Gastroesophageal sphincter (tissue), 4 donors: ENCODE measurements at regions not wholly inside any gene's neighbourhood (a gene's known extent, or its start where the extent isn't known, plus 50 kb on each side); places are given as distances from the start of the nearest gene placed in this dataset.

Source experiments
- ATAC-seq: fragments of 150-250 bp; one replicate; pipeline ENCODE4 v1.9.1; 2016; ENCODE audit warnings: mild to moderate bottlenecking, moderate library complexity
- H3K27ac ChIP-seq, 4 donors: fragments of 200-600 bp; sonication (generic) in 3 of 4; 1 replicate in 3 of 4; 2 replicates in 1 of 4; pipeline ENCODE4 v1.5.1; 2016 to 2019
- H3K27me3 ChIP-seq: fragments of 200-600 bp; sonication (generic); one replicate; pipeline ENCODE4 v1.5.1; 2019
- H3K36me3 ChIP-seq, 2 donors: fragments of 200-600 bp; sonication (generic); one replicate each; pipeline ENCODE4 v1.5.1; 2019; ENCODE audit warnings: control low read depth in 1 of 2
- H3K4me1 ChIP-seq, 3 donors: fragments of 200-600 bp; sonication (generic); 1 replicate in 2 of 3; 2 replicates in 1 of 3; pipeline ENCODE4 v1.5.1; 2016 to 2019; ENCODE audit warnings: control low read depth in 2 of 3
- H3K4me3 ChIP-seq, 2 donors: fragments of 200-600 bp; sonication (generic); one replicate each; pipeline ENCODE4 v1.5.1; 2019; ENCODE audit warnings: mild to moderate bottlenecking in 1 of 2, moderate library complexity in 1 of 2
- H3K9me3 ChIP-seq, 3 donors: fragments of 200-600 bp; sonication (generic); one replicate each; pipeline ENCODE4 v1.5.1; 2017 to 2019; ENCODE audit warnings: control low read depth in 2 of 3
- CTCF ChIP-seq, 4 experiments: fragments of 200-600 bp in 2 of 4; fragments of 450-650 bp in 2 of 4; sonication (generic) in 1 of 4; IDR thresholded peaks; one replicate each; pipeline ENCODE4 v1.5.1; 2017 to 2019; ENCODE audit warnings: antibody characterized with exemption in 4 of 4, mild to moderate bottlenecking in 2 of 4, moderate library complexity in 2 of 4
- EP300 ChIP-seq: sonication (generic); formaldehyde crosslinking; IDR thresholded peaks from one replicate; pipeline ENCODE4 v1.6.1; 2017; ENCODE audit warnings: antibody characterized with exemption, mild to moderate bottlenecking
- POLR2A ChIP-seq, 2 donors: fragments of 450-650 bp; IDR thresholded peaks; one replicate each; pipeline ENCODE4 v1.6.1; 2017; ENCODE audit warnings: antibody characterized with exemption in 2 of 2, mild to moderate bottlenecking in 2 of 2, moderate library complexity in 1 of 2
- POLR2AphosphoS5 ChIP-seq: sonication (generic); formaldehyde crosslinking; IDR thresholded peaks from one replicate; pipeline ENCODE4 v1.6.1; 2017; ENCODE audit warnings: antibody characterized with exemption
- WGBS, 2 donors: methylation state at CpG; one replicate each; pipeline ENCODE4 v1.1.5; 2018; ENCODE audit warnings: low coverage in 1 of 2; 5-methylcytosine and 5-hydroxymethylcytosine counted together

- no peak for ATAC-seq
- 93 to 96% methylated on average over 4 of the region's 5 CpGs for WGBS, 2 donors
- no peak overlapping the region for H3K27ac ChIP-seq
- H3K4me3 ChIP-seq = no peak overlapping the region
- H3K36me3 ChIP-seq = no peaks in the 10 kb centered on the region
- no peaks in the 10 kb centered on the region for H3K27me3 ChIP-seq
- TF ChIP-seq EP300 (no peak), POLR2A (IDR thresholded peaks at IDR 0.05) (no peak), POLR2AphosphoS5 (no peak), CTCF (IDR thresholded peaks at IDR 0.05) (no peak)
- H3K9me3 ChIP-seq = no peaks in the 10 kb centered on the region
- H3K4me1 ChIP-seq = peaks cover 0 to 5% (median 0%) of the 10 kb centered on the region in 3 donors
Observed at GRCh38 chr2:40043641-40044040, 264.6 kb upstream of the THUMPD2 start.

GRCh38 chr2:40043191-40043590 is 264.1 kb upstream of the THUMPD2 start:
- Histone ChIP-seq H3K4me3 (no peak overlapping the region), H3K9me3 (no peaks in the 10 kb centered on the region), H3K4me1 (peaks cover 0 to 5% (median 0%) of the 10 kb centered on the region in 3 donors), H3K27me3 (no peaks in the 10 kb centered on the region), H3K27ac (no peak overlapping the region), H3K36me3 (no peaks in the 10 kb centered on the region)
- TF ChIP-seq POLR2A (IDR thresholded peaks at IDR 0.05) (no peak), POLR2AphosphoS5 (no peak), CTCF (IDR thresholded peaks at IDR 0.05) (no peak), EP300 (no peak)
- 88 to 94% methylated on average over 1 to 3 of the region's 4 CpGs for WGBS, 2 donors
- no peak for ATAC-seq

DNA sequence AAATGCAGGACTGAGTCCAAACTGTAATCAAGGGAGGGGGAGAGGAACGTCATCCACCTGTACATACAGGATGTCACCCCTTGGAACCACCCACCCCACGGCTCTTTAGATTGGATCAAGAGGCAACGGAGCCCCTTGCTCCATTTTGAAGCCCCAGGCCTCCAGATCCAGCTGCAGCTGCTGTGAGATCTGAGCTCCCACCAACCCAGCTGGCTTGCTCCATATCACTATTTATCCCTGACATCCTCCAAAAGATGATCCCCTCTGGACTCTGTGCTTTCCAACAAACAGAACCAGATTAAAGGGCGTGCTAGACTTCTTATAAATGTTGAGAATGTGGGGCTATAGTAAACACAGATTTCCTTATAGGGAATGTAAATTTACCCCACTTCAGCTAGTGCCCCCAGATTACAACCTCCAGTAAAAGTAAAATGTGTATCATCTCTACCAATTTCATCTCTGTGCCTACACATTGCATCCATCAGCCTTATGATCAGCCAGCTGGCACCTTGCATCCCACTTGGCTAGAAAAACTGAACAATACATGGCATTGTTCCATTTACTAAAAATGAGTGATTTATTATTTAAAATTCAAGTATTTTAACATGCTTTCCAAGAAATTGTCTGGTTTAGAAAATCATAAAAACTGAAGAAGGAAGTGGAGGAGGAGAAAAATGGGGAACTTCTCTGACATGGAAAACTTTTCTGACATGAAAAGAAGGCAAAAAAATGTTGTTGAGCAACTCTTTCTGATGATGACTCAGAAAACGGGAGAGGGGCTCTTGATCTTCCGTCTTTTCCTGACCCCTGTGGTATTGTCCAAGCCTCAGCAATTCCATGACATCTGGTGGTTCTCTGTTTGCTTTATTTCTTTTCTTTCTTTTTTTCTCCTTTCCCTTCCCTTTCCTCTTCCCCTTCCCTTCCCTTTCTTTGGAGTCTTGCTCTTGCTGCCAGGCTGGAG is 262.6 kb upstream of the THUMPD2 start:
- Histone ChIP-seq H3K27ac (no peak overlapping the region), H3K9me3 (no peaks in the 10 kb centered on the region), H3K4me1 (peaks cover 0 to 5% (median 0%) of the 10 kb centered on the region in 3 donors), H3K36me3 (no peaks in the 10 kb centered on the region), H3K4me3 (no peak overlapping the region), H3K27me3 (no peaks in the 10 kb centered on the region)
- ATAC-seq = no peak
- WGBS, 2 donors = 50 to 52% methylated on average over 5 of the region's 6 CpGs
- TF ChIP-seq POLR2A (IDR thresholded peaks at IDR 0.05) = no peak
- TF ChIP-seq CTCF (IDR thresholded peaks at IDR 0.05) = no peak
- no peak for TF ChIP-seq EP300
- no peak for TF ChIP-seq POLR2AphosphoS5

DNA sequence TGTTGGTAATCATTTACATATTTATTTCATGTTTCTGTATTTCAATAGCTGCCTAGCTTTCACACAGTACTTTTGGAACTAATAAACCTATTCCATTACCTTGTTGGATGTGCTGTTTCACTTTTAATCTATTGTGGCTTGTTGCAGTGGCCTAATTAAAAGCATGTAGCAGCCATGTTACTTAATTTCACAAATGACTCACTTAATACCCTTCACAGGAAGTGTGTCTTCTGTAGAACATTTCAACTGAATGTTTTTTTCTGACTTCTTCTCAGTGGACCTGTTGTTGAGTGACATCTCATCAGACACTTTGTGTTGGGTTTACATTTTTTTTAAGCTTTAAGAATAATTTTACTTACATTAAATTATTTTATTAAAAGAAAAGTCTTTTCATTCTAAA is 260.5 kb upstream of the THUMPD2 start:
- H3K4me1 ChIP-seq = peaks cover 0 to 5% (median 0%) of the 10 kb centered on the region in 3 donors
- no peak for TF ChIP-seq CTCF (IDR thresholded peaks at IDR 0.05)
- no peak for TF ChIP-seq POLR2A (IDR thresholded peaks at IDR 0.05)
- no peak for TF ChIP-seq POLR2AphosphoS5
- no peak for TF ChIP-seq EP300
- H3K36me3 ChIP-seq = no peaks in the 10 kb centered on the region
- no peaks in the 10 kb centered on the region for H3K27me3 ChIP-seq
- H3K9me3 ChIP-seq = peaks cover 0 to 5% (median 0%) of the 10 kb centered on the region in 3 donors
- no peak for ATAC-seq
- no peak overlapping the region for H3K27ac ChIP-seq
- no peak overlapping the region for H3K4me3 ChIP-seq

GRCh38 chr2:40038646-40039045 is 259.6 kb upstream of the THUMPD2 start:
- no peak for ATAC-seq
- no peaks in the 10 kb centered on the region for H3K36me3 ChIP-seq
- H3K4me3 ChIP-seq = no peak overlapping the region
- 35 to 41% methylated on average over 2 to 3 of the region's 4 CpGs for WGBS, 2 donors
- no peaks in the 10 kb centered on the region for H3K27me3 ChIP-seq
- peaks cover 0 to 5% (median 0%) of the 10 kb centered on the region in 3 donors for H3K4me1 ChIP-seq
- TF ChIP-seq CTCF (IDR thresholded peaks at IDR 0.05) (no peak), POLR2A (IDR thresholded peaks at IDR 0.05) (no peak), POLR2AphosphoS5 (no peak), EP300 (no peak)
- H3K27ac ChIP-seq = no peak overlapping the region
- peaks cover 0 to 12% (median 0%) of the 10 kb centered on the region in 3 donors for H3K9me3 ChIP-seq
